Daoy (cell line): ENCODE measurements at regions not wholly inside any gene's neighbourhood (a gene's known extent, or its start where the extent isn't known, plus 50 kb on each side); places are given as distances from the start of the nearest gene placed in this dataset.

Experiments used
- DNase-seq: peaks from one replicate; pipeline ENCODE4 v3.0.0-alpha.2; 2015; ENCODE audit warnings: low read depth

DNA sequence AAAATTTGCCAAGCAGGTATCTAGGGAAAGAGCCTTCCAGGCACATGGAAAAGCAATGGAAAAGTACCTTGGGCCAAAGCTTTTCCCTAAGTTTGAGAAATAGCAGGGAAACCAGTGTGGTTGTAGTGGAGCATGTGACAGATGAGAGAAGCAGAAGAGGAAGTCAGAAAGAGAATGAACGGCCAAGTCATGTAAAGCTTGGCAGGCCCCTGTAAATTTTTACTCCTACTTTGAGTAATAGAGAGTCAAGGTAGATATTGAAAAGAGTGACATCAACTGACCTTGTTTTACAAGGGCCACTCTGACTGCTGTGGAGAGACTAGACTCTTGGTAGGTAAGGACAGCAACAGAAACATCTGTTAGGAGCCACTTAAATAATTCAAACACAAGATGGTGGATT lies 180.9 kb upstream of the PRMT6 start:
- DNase-seq, result no peak

- DNase-seq, result no peak
These were observed 180.1 kb upstream of the PRMT6 start for GRCh38 chr1:106876384-106876783.

DNA sequence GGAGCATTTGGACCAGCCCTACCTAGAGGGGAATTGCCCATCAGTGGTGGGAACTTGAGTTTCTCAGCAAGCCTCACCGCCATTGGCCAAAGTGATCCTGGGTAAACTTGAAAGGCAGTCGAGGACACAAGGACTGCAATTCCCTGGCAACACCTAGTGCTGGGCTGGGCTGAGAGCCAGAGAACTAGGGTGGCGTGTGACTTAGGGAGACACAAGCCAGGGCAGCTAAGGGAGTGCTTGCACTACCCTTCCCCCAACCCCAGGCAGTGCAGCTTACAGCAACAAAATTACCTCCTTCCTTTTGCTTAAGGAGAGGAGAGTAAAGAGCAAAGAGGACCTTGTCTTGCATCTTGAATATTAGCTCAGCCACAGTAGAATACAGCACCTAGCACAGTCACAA lies 176.9 kb upstream of the PRMT6 start:
- DNase-seq, result no peak

DNA sequence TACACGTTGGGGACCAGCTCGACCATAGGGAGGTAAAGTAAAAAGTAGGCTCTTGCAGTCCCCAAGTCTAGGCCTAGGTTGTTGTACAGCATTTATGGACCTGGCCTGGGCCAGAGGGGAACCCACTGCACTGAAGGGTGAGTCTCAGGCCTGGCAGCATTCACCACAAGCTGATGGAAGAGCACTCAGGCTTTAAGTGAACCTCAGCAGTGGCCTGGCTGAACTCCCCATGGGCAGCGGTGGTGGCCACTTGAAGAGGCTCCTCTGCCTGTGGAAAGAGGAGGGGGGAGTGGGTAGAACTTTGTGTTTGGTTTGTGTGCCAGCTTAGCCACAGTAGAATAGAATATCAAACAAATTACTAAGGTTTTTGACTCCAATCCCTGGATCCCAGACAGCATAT lies 176.2 kb upstream of the PRMT6 start:
- no peak for DNase-seq

DNA sequence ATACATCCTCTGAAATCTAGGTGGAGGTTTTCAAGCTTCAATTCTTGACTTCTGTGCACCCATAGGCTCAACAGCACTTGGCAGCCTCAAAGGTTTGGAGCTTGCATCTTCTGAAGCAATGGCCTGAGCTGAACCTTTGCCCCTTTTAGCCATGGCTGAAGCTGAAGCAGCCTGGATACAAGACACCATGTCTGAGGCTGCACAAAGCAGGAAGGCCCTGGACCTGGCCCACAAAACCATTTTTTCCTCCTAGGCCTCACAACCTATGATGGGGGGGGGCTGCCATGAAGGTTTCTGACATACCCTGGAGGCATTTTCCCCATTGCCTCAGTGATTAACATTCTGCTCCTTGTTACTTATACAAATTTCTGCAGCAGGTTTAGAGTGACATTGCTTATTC lies 173.3 kb upstream of the PRMT6 start:
- no peak for DNase-seq

DNA sequence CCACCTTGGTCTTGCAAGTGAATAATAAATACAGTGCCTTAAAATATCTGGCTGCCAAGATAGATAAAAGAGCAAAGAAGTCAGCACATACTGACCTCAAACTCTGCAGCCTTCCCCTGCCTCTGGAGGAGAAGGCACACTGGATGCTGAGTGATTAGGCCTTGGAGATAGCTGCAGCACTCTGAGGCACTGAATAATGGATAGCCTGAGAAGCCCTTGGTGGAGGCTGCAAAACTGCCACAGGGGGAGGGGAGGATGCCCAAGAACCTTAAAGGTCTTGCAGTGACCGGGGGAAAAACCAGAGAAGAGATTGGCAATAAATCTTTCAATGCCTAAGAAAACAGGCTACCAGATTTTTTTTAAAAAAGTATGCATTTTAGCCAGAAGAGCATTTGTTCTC lies 167.4 kb upstream of the PRMT6 start:
- no peak for DNase-seq

DNA sequence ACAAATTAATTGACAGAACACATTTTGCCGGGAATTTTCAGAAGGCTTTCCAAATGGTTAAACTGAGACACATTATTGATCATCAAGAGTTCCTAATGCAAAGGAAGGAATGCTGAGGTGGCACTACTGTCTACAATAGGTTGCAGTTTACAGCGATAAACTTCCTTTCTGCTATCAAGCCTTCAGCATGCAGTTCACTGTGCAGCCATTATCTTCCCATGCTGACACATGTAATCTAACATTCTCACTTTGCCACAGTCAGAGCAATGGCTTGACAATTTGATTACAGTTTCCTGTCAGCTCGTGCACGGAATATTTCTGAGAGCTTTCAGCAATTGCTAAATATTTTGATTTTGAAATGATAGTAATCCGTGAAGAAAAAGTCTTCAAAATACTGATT lies 166.9 kb upstream of the PRMT6 start:
- no peak for DNase-seq

DNA sequence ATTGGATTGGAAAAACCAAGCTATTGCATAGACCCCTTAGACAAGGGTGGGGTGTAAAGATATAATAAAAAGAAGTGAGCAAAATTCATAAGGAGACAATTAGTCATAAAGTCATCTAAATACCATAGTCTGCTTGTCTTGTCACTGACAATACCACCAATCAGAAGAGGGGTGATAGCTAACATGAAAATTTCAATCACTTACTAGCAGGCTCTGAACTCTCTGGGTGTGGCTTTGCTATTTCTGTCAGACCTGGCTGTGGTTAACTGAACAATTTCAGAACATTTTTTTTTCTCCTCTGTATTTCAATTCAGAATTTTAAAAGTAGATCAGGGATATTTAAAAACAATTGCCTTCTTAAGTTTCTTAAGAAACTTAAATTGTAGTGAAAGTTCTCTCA lies 158.5 kb upstream of the PRMT6 start:
- DNase-seq, result no peak

- no peak for DNase-seq
These were observed 156.8 kb upstream of the PRMT6 start for GRCh38 chr1:106899644-106900043.

GRCh38 chr1:106907795-106908194 lies 148.7 kb upstream of the PRMT6 start:
- DNase-seq, result no peak

GRCh38 chr1:106908689-106909088 lies 147.8 kb upstream of the PRMT6 start:
- DNase-seq, result no peak

DNA sequence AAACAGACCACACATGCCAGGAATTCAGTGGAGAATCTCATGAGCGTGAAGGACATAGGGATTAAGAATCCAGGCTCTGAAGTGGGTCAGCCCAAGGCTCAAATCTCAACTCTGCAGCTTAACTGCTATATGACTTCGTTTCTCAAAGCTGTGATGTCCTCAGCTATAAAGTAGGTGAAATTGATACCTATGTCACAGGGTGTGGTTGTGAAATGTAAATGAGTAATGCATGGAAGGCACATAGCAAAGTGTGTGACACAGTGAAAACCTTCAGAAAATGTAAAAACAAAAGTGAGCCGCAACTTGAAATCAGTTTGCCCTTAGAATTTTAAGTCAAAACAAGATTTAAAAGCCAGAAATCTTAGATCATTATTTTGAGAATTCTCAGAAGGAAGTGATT lies 145.7 kb upstream of the PRMT6 start:
- DNase-seq, result peak; percentile 7

DNA sequence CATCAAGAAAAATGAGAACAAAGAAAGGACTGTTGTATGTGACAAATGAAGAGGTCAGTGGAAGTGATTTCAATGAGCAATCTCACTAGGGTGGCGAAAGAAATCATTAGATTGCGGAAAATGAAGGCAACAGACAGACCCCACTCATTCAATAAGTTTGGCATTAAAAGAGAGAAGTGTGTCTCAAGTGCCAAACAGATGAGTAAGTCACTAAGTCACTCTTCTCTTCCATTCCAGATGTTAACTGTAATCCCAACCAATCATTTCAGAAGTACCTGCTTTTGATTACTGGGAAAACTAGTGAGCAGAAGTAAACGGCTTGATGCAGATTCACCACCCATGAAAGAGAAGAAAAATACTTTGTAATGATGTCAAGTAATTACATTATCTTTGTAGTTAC lies 144.3 kb upstream of the PRMT6 start:
- no peak for DNase-seq

DNA sequence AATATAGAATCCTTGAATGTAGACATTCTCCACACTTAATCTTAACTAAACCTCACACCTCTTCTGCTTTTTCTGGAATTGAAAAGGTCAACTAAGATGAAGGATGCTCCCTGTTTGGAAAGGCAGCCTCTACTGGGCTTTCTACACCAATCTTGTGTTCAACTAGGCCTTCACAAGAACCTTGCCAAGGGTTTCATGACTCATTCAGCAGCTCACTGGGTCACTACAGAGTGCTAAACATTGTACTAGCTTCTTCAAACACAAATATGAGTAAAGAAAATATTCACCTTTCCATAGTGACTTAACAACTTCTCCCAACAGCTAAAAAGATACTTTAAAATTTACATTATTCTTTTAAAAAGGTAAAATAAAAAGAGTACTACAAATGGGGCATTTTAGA lies 135.3 kb upstream of the PRMT6 start:
- no peak for DNase-seq

DNA sequence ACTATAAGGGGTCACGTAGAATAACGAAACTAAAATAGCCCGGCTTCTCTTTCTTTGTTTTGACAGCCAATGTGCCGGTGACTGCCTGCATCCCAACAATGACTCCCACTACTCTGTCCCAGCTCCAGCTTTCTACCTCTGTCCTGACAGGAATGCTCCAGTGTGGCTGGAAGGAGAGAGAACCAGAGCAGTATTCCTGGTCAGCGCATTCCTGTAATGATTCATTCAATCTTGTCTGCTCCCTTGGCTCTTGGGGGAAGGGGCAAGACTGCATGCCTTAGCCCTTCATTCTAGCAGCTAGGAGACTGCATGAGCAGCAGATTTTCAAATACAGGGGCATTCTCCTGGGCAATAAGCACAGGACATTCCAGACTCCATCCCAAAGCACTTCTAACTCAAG lies 132.1 kb upstream of the PRMT6 start:
- peak; percentile 23 for DNase-seq

DNA sequence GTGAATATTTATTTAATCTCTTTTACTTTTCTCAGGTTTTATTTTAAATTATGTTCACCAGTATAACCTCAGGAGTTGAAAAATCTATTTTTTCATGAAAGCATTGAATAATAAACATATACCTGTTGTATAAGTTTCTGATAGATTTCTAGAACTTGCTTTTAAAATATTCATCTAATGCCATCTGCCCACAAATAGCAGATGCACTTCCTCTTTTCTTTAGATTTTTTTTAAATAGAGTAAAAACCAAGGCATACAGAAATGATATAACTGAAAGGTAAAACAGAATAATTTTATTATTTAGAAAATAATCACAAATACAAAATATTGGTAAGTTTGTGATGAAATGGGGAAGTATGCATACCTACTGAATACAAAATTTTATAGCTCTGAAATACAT lies 130.7 kb upstream of the PRMT6 start:
- DNase-seq, result no peak

DNA sequence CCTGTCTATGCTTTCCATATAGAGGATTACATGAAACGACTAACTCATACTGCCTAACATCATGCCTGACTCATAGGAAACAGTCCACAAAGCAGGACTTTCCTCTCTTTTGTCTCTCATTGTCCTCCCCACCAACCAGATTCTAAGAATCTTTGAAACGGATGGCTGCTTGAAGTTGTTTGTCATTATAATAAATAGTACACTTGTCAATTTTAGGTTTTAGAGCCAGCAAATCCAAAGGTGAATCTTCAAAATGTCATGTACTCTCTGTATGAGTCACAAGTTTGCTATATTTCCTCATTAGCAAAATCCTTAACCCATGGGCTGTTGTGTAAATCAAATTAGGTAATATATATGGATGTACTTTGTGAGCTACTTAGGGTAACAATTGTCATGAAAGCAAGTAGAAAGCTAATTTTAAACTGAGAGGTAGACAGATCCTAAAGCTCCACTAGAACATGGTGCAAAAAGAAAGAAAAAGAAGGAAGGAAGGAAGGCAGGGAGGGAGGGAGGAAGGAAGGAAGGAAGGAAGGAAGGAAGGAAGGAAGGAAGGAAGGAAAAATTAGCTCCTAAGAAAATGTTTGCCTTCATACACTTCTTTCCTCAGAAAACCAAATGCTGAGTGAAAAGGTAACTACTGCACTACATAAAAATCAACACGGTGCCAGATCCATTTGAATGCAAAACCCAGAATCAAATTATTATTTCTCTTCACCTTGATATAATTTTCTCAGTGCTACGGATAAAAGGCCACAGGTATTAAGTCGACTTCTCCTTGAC lies 129.5 kb upstream of the PRMT6 start:
- no peak for DNase-seq

GRCh38 chr1:106937104-106937503 lies 119.4 kb upstream of the PRMT6 start:
- DNase-seq, result peak; percentile 63

GRCh38 chr1:106944721-106945120 lies 111.8 kb upstream of the PRMT6 start:
- DNase-seq, result no peak

GRCh38 chr1:106952776-106953175 lies 103.7 kb upstream of the PRMT6 start:
- peak; percentile 16 for DNase-seq

DNA sequence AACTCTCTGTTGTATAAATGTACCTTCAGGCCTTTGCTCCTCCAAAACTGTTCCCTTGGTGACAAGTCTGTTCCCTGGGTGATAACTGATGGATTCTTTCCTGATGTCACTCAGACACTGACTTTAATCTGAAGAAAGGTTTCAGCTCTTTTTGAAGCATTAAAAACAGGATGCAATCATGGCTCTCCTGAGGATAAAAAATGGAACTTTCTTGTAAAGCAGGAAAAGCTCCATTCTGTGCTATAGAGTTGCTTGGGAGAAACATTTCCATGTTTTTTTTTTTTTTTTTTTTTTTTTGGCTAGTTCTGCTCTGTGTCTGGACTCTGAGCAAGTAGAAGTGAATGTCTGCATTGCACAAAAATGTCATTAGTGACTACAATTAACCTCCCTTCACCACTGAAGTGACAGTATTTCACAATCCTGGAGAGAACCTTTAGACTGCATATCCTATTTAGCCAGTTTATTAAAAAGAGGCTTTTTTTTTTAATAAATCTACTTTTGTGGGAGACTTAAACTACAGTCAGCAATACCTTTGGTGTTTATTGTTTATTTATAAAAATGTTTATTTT lies 101.7 kb upstream of the PRMT6 start:
- no peak for DNase-seq

DNA sequence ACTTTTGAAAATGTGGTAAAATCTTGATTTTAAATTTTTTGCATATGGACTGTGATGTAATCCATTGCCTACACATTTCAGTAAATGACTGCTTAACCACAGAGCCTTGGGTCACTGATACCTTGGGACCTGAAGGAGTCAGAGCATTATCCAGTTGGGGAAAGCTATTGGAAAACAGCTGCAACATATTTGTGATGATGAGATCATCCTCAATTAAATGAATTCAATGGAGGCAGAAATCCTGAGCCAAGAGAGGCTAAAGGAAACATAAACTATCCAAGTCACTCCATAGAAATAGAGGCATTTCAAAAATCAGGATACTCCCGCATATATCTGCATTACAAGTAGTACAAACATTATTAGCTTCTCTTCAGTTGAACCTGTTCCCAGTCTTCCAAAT lies 99.8 kb upstream of the PRMT6 start:
- no peak for DNase-seq

GRCh38 chr1:106957795-106958194 lies 98.7 kb upstream of the PRMT6 start:
- DNase-seq, result no peak

- no peak for DNase-seq
These were observed 96.1 kb upstream of the PRMT6 start for GRCh38 chr1:106960412-106960811.
